Caco-2 (cell line): ENCODE measurements at regions not wholly inside any gene's neighbourhood (a gene's known extent, or its start where the extent isn't known, plus 50 kb on each side); places are given as distances from the start of the nearest gene placed in this dataset.

Source experiments
- BruUV-seq: library from RNA; stranded (reverse); fragments of 400-500 nt; replicated peaks from 2 replicates; lab custom pipeline; 2021; lab: Mats Ljungman, UMichigan
- CTCF ChIA-PET: fragments of 300-600 bp; sonication (Branson Sonifier 250); formaldehyde crosslinking; loops from one replicate; lab custom pipeline; 2022; ENCODE audit warnings: antibody characterized with exemption; lab: Charles Lee
- POLR2A ChIA-PET: fragments of 300-600 bp; sonication (Branson Sonifier 250); formaldehyde crosslinking; loops from one replicate; lab custom pipeline; 2022; ENCODE audit warnings: antibody characterized with exemption; lab: Charles Lee
- DNase-seq, 2 experiments: peaks; one replicate each; pipeline versions ENCODE4 v3.0.0 to v3.0.0-alpha.2; 2020 to 2022
- H3K27me3 ChIP-seq: replicated peaks from 2 replicates; pipeline ENCODE4 v1.6.0; 2011; ENCODE audit warnings: low read length; ENCODE audit not compliant: control insufficient read depth, insufficient read depth
- H3K36me3 ChIP-seq: 2 replicates; pipeline ENCODE4 v1.5.1; 2011; ENCODE audit warnings: low read length; ENCODE audit not compliant: control insufficient read depth, insufficient read depth
- H3K4me1 ChIP-seq: fragments of 250-450 bp; sonication (Bioruptor Pico); 2 replicates; pipeline ENCODE4 v1.5.1; 2020; ENCODE audit warnings: mild to moderate bottlenecking
- H3K4me3 ChIP-seq: 2 replicates; pipeline ENCODE4 v1.5.1; 2011; ENCODE audit warnings: low read depth, mild to moderate bottlenecking, control low read depth, low read length
- H3K9me3 ChIP-seq: fragments of 250-450 bp; sonication (Bioruptor Pico); 2 replicates; pipeline ENCODE4 v1.5.1; 2020; ENCODE audit warnings: mild to moderate bottlenecking, moderate library complexity
- H3K27ac Mint-ChIP-seq: one replicate; pipeline ENCODE4 v1.8.0; 2022; ENCODE audit warnings: mixed read lengths; ENCODE audit not compliant: unreplicated experiment
- H3K27me3 Mint-ChIP-seq: one replicate; pipeline ENCODE4 v1.8.0; 2022; ENCODE audit warnings: mixed read lengths; ENCODE audit not compliant: insufficient read depth, unreplicated experiment
- H3K36me3 Mint-ChIP-seq: one replicate; pipeline ENCODE4 v1.8.0; 2022; ENCODE audit warnings: mild to moderate bottlenecking, mixed read lengths; ENCODE audit not compliant: insufficient read depth, unreplicated experiment
- H3K4me1 Mint-ChIP-seq: one replicate; pipeline ENCODE4 v1.8.0; 2022; ENCODE audit warnings: low read depth, mixed read lengths; ENCODE audit not compliant: unreplicated experiment
- H3K4me3 Mint-ChIP-seq: one replicate; pipeline ENCODE4 v1.8.0; 2022; ENCODE audit warnings: mild to moderate bottlenecking, moderate library complexity, mixed read lengths; ENCODE audit not compliant: unreplicated experiment
- H3K9me3 Mint-ChIP-seq: one replicate; pipeline ENCODE4 v1.8.0; 2022; ENCODE audit warnings: mixed read lengths; ENCODE audit not compliant: unreplicated experiment
- intact Hi-C: fragments of 100-400 bp; cut with micrococcal nuclease; formaldehyde crosslinking; loops from one replicate; pipeline ENCODE4 v1.10.0; 2022; ENCODE audit not compliant: unreplicated experiment
- TF ChIP-seq, protein P1 (sequence below), 2 experiments: fragments of 200-600 bp in 1 of 2; IDR thresholded peaks; 1 replicate in 1 of 2; 2 replicates in 1 of 2; pipeline versions ENCODE4 v1.5.1 to v1.8.0; 2011 to 2022; ENCODE audit warnings: antibody characterized with exemption in 1 of 2, control low read depth in 1 of 2, inconsistent platforms in 1 of 2, low read depth in 1 of 2, low read length in 1 of 2, mild to moderate bottlenecking in 1 of 2, moderate library complexity in 1 of 2; ENCODE audit not compliant: insufficient read depth in 1 of 2, severe bottlenecking in 1 of 2, unreplicated experiment in 1 of 2

DNA sequence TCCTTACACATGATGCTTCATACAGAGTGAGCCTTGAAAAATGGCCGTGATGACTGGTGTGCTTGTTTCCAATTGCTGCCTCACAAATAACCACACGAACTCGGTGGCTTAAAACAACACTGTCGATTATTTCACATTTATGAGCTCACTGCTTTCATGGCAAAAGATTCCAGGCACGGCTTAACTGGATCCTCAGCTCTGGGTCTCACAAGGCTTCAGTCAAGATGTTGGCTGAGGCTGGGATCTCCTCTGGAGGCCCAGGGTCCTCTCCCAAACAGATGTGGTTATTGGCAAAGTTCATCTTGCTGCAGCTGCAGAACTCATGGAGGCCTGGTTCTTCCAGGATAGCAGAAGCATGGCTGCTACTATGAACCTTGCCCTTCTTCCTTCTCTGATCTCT lies 144.6 kb downstream of the TFAP2C start:
- H3K4me1 Mint-ChIP-seq, result no peaks in the 10 kb centered on the region
- H3K36me3 Mint-ChIP-seq, result no peaks in the 10 kb centered on the region
- DNase-seq, result no peak
- intact Hi-C loops, result no loop called here
- no TSS peak for BruUV-seq
- Histone ChIP-seq H3K4me3 (no peak overlapping the region), H3K36me3 (no peaks in the 10 kb centered on the region), H3K9me3 (no peaks in the 10 kb centered on the region), H3K27me3 (no peaks in the 10 kb centered on the region; the same call in 1 of the 2 replicates), H3K4me1 (no peaks in the 10 kb centered on the region)
- TF ChIP-seq, protein P1, sequence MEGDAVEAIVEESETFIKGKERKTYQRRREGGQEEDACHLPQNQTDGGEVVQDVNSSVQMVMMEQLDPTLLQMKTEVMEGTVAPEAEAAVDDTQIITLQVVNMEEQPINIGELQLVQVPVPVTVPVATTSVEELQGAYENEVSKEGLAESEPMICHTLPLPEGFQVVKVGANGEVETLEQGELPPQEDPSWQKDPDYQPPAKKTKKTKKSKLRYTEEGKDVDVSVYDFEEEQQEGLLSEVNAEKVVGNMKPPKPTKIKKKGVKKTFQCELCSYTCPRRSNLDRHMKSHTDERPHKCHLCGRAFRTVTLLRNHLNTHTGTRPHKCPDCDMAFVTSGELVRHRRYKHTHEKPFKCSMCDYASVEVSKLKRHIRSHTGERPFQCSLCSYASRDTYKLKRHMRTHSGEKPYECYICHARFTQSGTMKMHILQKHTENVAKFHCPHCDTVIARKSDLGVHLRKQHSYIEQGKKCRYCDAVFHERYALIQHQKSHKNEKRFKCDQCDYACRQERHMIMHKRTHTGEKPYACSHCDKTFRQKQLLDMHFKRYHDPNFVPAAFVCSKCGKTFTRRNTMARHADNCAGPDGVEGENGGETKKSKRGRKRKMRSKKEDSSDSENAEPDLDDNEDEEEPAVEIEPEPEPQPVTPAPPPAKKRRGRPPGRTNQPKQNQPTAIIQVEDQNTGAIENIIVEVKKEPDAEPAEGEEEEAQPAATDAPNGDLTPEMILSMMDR (IDR thresholded peaks at IDR 0.05; ENCODE audit: insufficient read depth in 1 of 2, low read depth in 1 of 2, low read length in 1 of 2, severe bottlenecking in 1 of 2, unreplicated experiment in 1 of 2), result no peak
- H3K27me3 Mint-ChIP-seq, result peaks cover 5% of the 10 kb centered on the region
- no peak overlapping the region for H3K27ac Mint-ChIP-seq
- no peak overlapping the region for H3K4me3 Mint-ChIP-seq
- POLR2A ChIA-PET, result no interaction called here
- H3K9me3 Mint-ChIP-seq, result no peaks in the 10 kb centered on the region
- CTCF ChIA-PET, result interaction anchor here (0.7 to 0.9 kb wide), 3 partner anchors 97 to 269 kb away, joined by 3 to 8 read pairs (median 3); no protein-coding TSS in a partner anchor

DNA sequence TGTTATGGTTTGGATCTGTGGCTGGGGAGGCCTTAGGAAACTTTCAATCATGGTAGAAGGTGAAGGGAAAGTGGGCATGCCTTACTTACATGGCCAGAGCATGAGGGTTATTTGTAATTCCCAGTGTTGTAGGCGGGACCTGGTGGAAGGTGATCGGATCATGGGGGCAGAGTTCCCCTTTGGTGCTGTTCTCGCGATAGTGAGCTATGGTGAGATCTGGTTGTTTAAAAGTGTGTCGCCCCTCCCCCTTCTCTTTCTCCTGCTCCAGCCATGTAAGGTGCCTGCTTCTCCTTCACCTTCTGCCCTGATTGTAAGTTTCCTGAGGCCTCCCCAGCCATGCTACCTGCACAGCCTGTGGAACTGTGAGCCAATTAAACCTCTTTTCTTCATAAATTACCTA lies 145.8 kb downstream of the TFAP2C start:
- Mint-ChIP-seq H3K36me3 (no peaks in the 10 kb centered on the region), H3K27ac (no peak overlapping the region), H3K4me3 (no peak overlapping the region), H3K27me3 (peaks cover 5% of the 10 kb centered on the region), H3K9me3 (no peaks in the 10 kb centered on the region), H3K4me1 (no peaks in the 10 kb centered on the region)
- intact Hi-C loops, result no loop called here
- CTCF ChIA-PET, result interaction anchor here (0.6 kb wide), 1 partner anchor 208 kb away, joined by 3 read pairs; no protein-coding TSS in a partner anchor
- Histone ChIP-seq H3K4me3 (no peak overlapping the region), H3K36me3 (no peaks in the 10 kb centered on the region), H3K4me1 (no peaks in the 10 kb centered on the region), H3K27me3 (no peaks in the 10 kb centered on the region; the same call in 1 of the 2 replicates), H3K9me3 (no peaks in the 10 kb centered on the region)
- TF ChIP-seq, protein P1 (IDR thresholded peaks at IDR 0.05; ENCODE audit: insufficient read depth in 1 of 2, low read depth in 1 of 2, low read length in 1 of 2, severe bottlenecking in 1 of 2, unreplicated experiment in 1 of 2), result no peak
- POLR2A ChIA-PET, result no interaction called here
- DNase-seq, result no peak
- no TSS peak for BruUV-seq

DNA sequence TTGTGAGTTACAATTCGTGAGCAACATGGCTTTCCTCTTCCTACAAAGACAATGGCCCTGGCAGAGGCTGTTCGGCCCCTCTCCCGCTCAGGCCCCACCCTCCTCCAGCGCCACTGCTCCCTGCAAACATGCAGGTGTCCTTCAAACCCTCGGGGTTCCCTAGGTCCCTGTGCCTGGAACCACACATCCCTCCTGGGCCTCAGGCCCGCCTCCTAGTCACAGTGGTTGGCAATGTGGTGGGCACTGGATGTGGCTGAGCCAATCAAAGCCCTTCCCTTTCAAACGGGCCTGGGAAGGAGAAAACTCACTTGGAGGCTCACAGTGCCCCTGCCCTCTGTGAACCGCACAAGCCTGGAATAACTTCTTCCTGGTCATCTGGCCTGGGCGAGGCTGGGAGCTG lies 147.2 kb downstream of the TFAP2C start:
- CTCF ChIA-PET, result no interaction called here
- no TSS peak for BruUV-seq

More for the DNA sequence above, 147.2 kb downstream of the TFAP2C start:
- TF ChIP-seq, protein P1 (IDR thresholded peaks at IDR 0.05; ENCODE audit: insufficient read depth in 1 of 2, low read depth in 1 of 2, low read length in 1 of 2, severe bottlenecking in 1 of 2, unreplicated experiment in 1 of 2), result no peak
- no peaks in the 10 kb centered on the region for H3K36me3 ChIP-seq
- no peak for DNase-seq
- H3K9me3 ChIP-seq, result no peaks in the 10 kb centered on the region
- Mint-ChIP-seq H3K4me1 (no peaks in the 10 kb centered on the region), H3K36me3 (no peaks in the 10 kb centered on the region), H3K27me3 (peaks cover 8% of the 10 kb centered on the region), H3K27ac (no peak overlapping the region), H3K9me3 (no peaks in the 10 kb centered on the region), H3K4me3 (no peak overlapping the region)
- H3K4me1 ChIP-seq, result no peaks in the 10 kb centered on the region
- no peak overlapping the region for H3K4me3 ChIP-seq
- POLR2A ChIA-PET, result no interaction called here
- intact Hi-C loops, result no loop called here
- H3K27me3 ChIP-seq, result no peaks in the 10 kb centered on the region; the same call in 1 of the 2 replicates
